ENCODE measurements at regions not wholly inside any gene's neighbourhood (a gene's known extent, or its start where the extent isn't known, plus 50 kb on each side); places are given as distances from the start of the nearest gene placed in this dataset.

DNA sequence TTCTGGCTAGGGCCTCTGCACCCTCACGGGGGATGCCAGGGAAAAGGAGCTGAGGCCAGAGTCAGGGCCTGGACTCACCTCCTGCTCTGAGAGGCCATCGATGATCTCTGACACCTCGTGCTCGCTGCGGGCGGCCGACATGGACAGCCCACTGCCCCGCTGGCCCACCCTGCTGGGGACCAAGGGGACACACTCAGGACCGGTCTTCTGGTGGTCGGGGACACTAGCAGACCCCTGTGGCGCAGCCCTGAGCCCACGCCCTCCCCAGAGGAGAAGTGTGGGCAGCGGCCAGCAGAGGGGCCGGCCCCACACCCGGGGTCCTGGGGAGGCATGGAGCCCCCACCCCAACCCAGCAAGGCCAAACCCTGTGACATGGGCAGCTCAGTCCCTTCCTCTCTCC, 134.6 kb downstream of the RFLNA start:
- no peak for TF ChIP-seq STAT3 (IDR thresholded peaks at IDR 0.05; ENCODE audit: low read depth, low read length)
- TF ChIP-seq, protein P1, sequence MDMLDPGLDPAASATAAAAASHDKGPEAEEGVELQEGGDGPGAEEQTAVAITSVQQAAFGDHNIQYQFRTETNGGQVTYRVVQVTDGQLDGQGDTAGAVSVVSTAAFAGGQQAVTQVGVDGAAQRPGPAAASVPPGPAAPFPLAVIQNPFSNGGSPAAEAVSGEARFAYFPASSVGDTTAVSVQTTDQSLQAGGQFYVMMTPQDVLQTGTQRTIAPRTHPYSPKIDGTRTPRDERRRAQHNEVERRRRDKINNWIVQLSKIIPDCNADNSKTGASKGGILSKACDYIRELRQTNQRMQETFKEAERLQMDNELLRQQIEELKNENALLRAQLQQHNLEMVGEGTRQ (IDR thresholded peaks at IDR 0.05; ENCODE audit: borderline replicate concordance, low read depth, low read length) = no peak
- TF ChIP-seq MTA3 (IDR thresholded peaks at IDR 0.05; ENCODE audit: borderline replicate concordance, low read length) = no peak
- TF ChIP-seq, protein P2, sequence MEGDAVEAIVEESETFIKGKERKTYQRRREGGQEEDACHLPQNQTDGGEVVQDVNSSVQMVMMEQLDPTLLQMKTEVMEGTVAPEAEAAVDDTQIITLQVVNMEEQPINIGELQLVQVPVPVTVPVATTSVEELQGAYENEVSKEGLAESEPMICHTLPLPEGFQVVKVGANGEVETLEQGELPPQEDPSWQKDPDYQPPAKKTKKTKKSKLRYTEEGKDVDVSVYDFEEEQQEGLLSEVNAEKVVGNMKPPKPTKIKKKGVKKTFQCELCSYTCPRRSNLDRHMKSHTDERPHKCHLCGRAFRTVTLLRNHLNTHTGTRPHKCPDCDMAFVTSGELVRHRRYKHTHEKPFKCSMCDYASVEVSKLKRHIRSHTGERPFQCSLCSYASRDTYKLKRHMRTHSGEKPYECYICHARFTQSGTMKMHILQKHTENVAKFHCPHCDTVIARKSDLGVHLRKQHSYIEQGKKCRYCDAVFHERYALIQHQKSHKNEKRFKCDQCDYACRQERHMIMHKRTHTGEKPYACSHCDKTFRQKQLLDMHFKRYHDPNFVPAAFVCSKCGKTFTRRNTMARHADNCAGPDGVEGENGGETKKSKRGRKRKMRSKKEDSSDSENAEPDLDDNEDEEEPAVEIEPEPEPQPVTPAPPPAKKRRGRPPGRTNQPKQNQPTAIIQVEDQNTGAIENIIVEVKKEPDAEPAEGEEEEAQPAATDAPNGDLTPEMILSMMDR (IDR thresholded peaks at IDR 0.05 in 2 of 3, conservative IDR thresholded peaks at IDR 0.05 in 1 of 3; ENCODE audit: control insufficient read depth in 2 of 3, extremely low read depth in 1 of 3, insufficient read depth in 1 of 3, low read depth in 3 of 3, low read length in 3 of 3) = no peak
- TF ChIP-seq ESRRA (IDR thresholded peaks at IDR 0.05; ENCODE audit: low read length) = no peak
- TF ChIP-seq, protein P3, sequence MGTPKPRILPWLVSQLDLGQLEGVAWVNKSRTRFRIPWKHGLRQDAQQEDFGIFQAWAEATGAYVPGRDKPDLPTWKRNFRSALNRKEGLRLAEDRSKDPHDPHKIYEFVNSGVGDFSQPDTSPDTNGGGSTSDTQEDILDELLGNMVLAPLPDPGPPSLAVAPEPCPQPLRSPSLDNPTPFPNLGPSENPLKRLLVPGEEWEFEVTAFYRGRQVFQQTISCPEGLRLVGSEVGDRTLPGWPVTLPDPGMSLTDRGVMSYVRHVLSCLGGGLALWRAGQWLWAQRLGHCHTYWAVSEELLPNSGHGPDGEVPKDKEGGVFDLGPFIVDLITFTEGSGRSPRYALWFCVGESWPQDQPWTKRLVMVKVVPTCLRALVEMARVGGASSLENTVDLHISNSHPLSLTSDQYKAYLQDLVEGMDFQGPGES (IDR thresholded peaks at IDR 0.05) = no peak

Measured in GM12878 (cell line).